ENCODE measurements at regions not wholly inside any gene's neighbourhood (a gene's known extent, or its start where the extent isn't known, plus 50 kb on each side); places are given as distances from the start of the nearest gene placed in this dataset.

- TF ChIP-seq, protein P1, sequence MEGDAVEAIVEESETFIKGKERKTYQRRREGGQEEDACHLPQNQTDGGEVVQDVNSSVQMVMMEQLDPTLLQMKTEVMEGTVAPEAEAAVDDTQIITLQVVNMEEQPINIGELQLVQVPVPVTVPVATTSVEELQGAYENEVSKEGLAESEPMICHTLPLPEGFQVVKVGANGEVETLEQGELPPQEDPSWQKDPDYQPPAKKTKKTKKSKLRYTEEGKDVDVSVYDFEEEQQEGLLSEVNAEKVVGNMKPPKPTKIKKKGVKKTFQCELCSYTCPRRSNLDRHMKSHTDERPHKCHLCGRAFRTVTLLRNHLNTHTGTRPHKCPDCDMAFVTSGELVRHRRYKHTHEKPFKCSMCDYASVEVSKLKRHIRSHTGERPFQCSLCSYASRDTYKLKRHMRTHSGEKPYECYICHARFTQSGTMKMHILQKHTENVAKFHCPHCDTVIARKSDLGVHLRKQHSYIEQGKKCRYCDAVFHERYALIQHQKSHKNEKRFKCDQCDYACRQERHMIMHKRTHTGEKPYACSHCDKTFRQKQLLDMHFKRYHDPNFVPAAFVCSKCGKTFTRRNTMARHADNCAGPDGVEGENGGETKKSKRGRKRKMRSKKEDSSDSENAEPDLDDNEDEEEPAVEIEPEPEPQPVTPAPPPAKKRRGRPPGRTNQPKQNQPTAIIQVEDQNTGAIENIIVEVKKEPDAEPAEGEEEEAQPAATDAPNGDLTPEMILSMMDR (IDR thresholded peaks at IDR 0.05), result no peak
- no peak for TF ChIP-seq POLR2AphosphoS5 (IDR thresholded peaks at IDR 0.05)
These were observed 132.3 kb upstream of the NETO1 start for GRCh38 chr18:72999971-73000607.

Measured in gastroesophageal sphincter (tissue), 3 donors.